Trophoblast cell (in vitro differentiated cells and primary cell): ENCODE measurements at regions not wholly inside any gene's neighbourhood (a gene's known extent, or its start where the extent isn't known, plus 50 kb on each side); places are given as distances from the start of the nearest gene placed in this dataset.

Source experiments
- DNase-seq, 2 donors: peaks; one replicate each; pipeline ENCODE4 v3.0.0-alpha.2; 2016
- H2AFZ ChIP-seq: 2 replicates; pipeline ENCODE4 v1.6.1; 2013; ENCODE audit warnings: low read length, moderate library complexity, mild to moderate bottlenecking; ENCODE audit not compliant: insufficient read depth, poor library complexity
- H2AK5ac ChIP-seq: 2 replicates; pipeline ENCODE4 v1.6.1; 2013; ENCODE audit warnings: mild to moderate bottlenecking, low read length
- H2BK120ac ChIP-seq: 2 replicates; pipeline ENCODE4 v1.6.1; 2013; ENCODE audit warnings: low read length, mild to moderate bottlenecking, moderate library complexity; ENCODE audit not compliant: insufficient read depth, poor library complexity
- H2BK12ac ChIP-seq: 2 replicates; pipeline ENCODE4 v1.6.1; 2013; ENCODE audit warnings: mild to moderate bottlenecking, low read length, moderate library complexity
- H2BK5ac ChIP-seq: 2 replicates; pipeline ENCODE4 v1.6.1; 2013; ENCODE audit warnings: low read length, low read depth, moderate library complexity, mild to moderate bottlenecking; ENCODE audit not compliant: poor library complexity
- H3K14ac ChIP-seq: 2 replicates; pipeline ENCODE4 v1.6.1; 2013; ENCODE audit warnings: mild to moderate bottlenecking, low read length
- H3K18ac ChIP-seq: 2 replicates; pipeline ENCODE4 v1.6.1; 2013; ENCODE audit warnings: mild to moderate bottlenecking, low read length
- H3K23ac ChIP-seq: 2 replicates; pipeline ENCODE4 v1.6.1; 2013; ENCODE audit warnings: low read length
- H3K27ac ChIP-seq: 2 replicates; pipeline ENCODE4 v1.5.1; 2013; ENCODE audit warnings: low read depth, mild to moderate bottlenecking, inconsistent platforms, low read length, moderate library complexity
- H3K27me3 ChIP-seq: 2 replicates; pipeline ENCODE4 v1.6.1; 2013; ENCODE audit warnings: inconsistent platforms, mild to moderate bottlenecking, low read length, moderate library complexity; ENCODE audit not compliant: insufficient read depth
- H3K36me3 ChIP-seq, 2 experiments: 1 replicate in 1 of 2; 2 replicates in 1 of 2; pipeline ENCODE4 v1.6.1; 2013; ENCODE audit warnings: low read length in 2 of 2, mild to moderate bottlenecking in 2 of 2, moderate library complexity in 1 of 2; ENCODE audit not compliant: insufficient read depth in 2 of 2, control insufficient read depth in 1 of 2
- H3K4ac ChIP-seq: 2 replicates; pipeline ENCODE4 v1.6.1; 2013; ENCODE audit warnings: low read depth, mild to moderate bottlenecking, low read length, moderate library complexity
- H3K4me1 ChIP-seq, 2 experiments: 1 replicate in 1 of 2; 2 replicates in 1 of 2; pipeline ENCODE4 v1.6.1; 2013; ENCODE audit warnings: low read length in 2 of 2, mild to moderate bottlenecking in 2 of 2, moderate library complexity in 1 of 2; ENCODE audit not compliant: insufficient read depth in 2 of 2, control insufficient read depth in 1 of 2
- H3K4me2 ChIP-seq: 2 replicates; pipeline ENCODE4 v1.6.1; 2013; ENCODE audit warnings: inconsistent platforms, mild to moderate bottlenecking, low read length, moderate library complexity
- H3K4me3 ChIP-seq: 2 replicates; pipeline ENCODE4 v1.5.1; 2013; ENCODE audit warnings: mild to moderate bottlenecking, low read depth, low read length, inconsistent platforms
- H3K79me1 ChIP-seq: one replicate; pipeline ENCODE4 v1.6.1; 2013; ENCODE audit warnings: low read length
- H3K79me2 ChIP-seq: 2 replicates; pipeline ENCODE4 v1.6.1; 2013; ENCODE audit warnings: low read length, mild to moderate bottlenecking; ENCODE audit not compliant: control insufficient read depth, insufficient read depth, poor library complexity
- H3K9ac ChIP-seq: 2 replicates; pipeline ENCODE4 v1.6.1; 2013; ENCODE audit warnings: mild to moderate bottlenecking, low read length
- H3K9me3 ChIP-seq: 2 replicates; pipeline ENCODE4 v1.6.1; 2013; ENCODE audit warnings: low read depth, mild to moderate bottlenecking, control low read depth, inconsistent platforms, low read length; ENCODE audit not compliant: insufficient read depth
- H4K12ac ChIP-seq: 2 replicates; pipeline ENCODE4 v1.6.1; 2013; ENCODE audit warnings: low read depth, mild to moderate bottlenecking, low read length, moderate library complexity
- H4K8ac ChIP-seq: 2 replicates; pipeline ENCODE4 v1.6.1; 2013; ENCODE audit warnings: low read depth, mild to moderate bottlenecking, low read length, moderate library complexity
- H4K91ac ChIP-seq: one replicate; pipeline ENCODE4 v1.6.1; 2013; ENCODE audit warnings: low read depth, mild to moderate bottlenecking, low read length, moderate library complexity
- WGBS: extraction: QIAGEN DNeasy Blood & Tissue Kit; methylation state at CpG from one replicate; pipeline ENCODE4 v1.1.7; 2013; ENCODE audit warnings: missing lambda C conversion rate; ENCODE audit not compliant: insufficient read length, insufficient coverage; ENCODE audit errors: extremely low coverage; 5-methylcytosine and 5-hydroxymethylcytosine counted together

- no peak overlapping the region for H3K4ac ChIP-seq
- H2AK5ac ChIP-seq = no peak overlapping the region
- H4K8ac ChIP-seq = no peak overlapping the region
- H2BK120ac ChIP-seq = no peak overlapping the region
- H3K27ac ChIP-seq = no peak overlapping the region
- no peaks in the 10 kb centered on the region for H3K27me3 ChIP-seq
- H3K18ac ChIP-seq = no peak overlapping the region
- no peak overlapping the region for H2AFZ ChIP-seq
- no peak for DNase-seq
- WGBS = no CpG with 5 or more reads among the region's 2 CpGs
- H4K12ac ChIP-seq = no peak overlapping the region
- H3K4me1 ChIP-seq = peaks cover 0 to 1% of the 10 kb centered on the region in 2 experiments
- H3K23ac ChIP-seq = no peak overlapping the region
- H3K79me2 ChIP-seq = no peaks in the 10 kb centered on the region
- H2BK5ac ChIP-seq = no peak overlapping the region
- H3K36me3 ChIP-seq = no peaks in the 10 kb centered on the region
- H3K14ac ChIP-seq = no peak overlapping the region
- no peak overlapping the region for H4K91ac ChIP-seq
- no peaks in the 10 kb centered on the region for H3K9me3 ChIP-seq
- no peak overlapping the region for H3K4me3 ChIP-seq
- H2BK12ac ChIP-seq = no peak overlapping the region
- H3K4me2 ChIP-seq = no peak overlapping the region
- H3K79me1 ChIP-seq = peaks cover 6% of the 10 kb centered on the region
- H3K9ac ChIP-seq = no peak overlapping the region
Observed at GRCh38 chr5:57843059-57843367, 360.4 kb upstream of the ACTBL2 start.

GRCh38 chr5:57842364-57843058, 359.9 kb upstream of the ACTBL2 start:
- Histone ChIP-seq H2BK12ac (no peak overlapping the region), H2BK5ac (no peak overlapping the region), H3K18ac (no peak overlapping the region), H3K79me2 (no peaks in the 10 kb centered on the region), H4K8ac (no peak overlapping the region), H3K9me3 (no peaks in the 10 kb centered on the region), H3K4me1 (peaks cover 0 to 1% of the 10 kb centered on the region in 2 experiments), H2AK5ac (no peak overlapping the region), H3K4me2 (no peak overlapping the region), H4K91ac (no peak overlapping the region), H3K27me3 (no peaks in the 10 kb centered on the region), H3K36me3 (no peaks in the 10 kb centered on the region), H3K9ac (no peak overlapping the region), H3K14ac (no peak overlapping the region), H2BK120ac (no peak overlapping the region), H3K4ac (no peak overlapping the region), H3K23ac (no peak overlapping the region), H2AFZ (no peak overlapping the region), H3K4me3 (no peak overlapping the region), H4K12ac (no peak overlapping the region), H3K27ac (no peak overlapping the region), H3K79me1 (peaks cover 8% of the 10 kb centered on the region)
- DNase-seq = peak in 1 of 2 donors; percentile 37
- no CpG with 5 or more reads among the region's 3 CpGs for WGBS

GRCh38 chr5:57841676-57842363, 359.2 kb upstream of the ACTBL2 start:
- Histone ChIP-seq H2AK5ac (no peak overlapping the region), H3K4ac (no peak overlapping the region), H3K79me2 (no peaks in the 10 kb centered on the region), H3K4me3 (no peak overlapping the region), H2BK5ac (no peak overlapping the region), H2BK120ac (no peak overlapping the region), H3K27me3 (no peaks in the 10 kb centered on the region), H4K12ac (no peak overlapping the region), H2BK12ac (no peak overlapping the region), H3K27ac (peak overlapping the region; percentile 80), H2AFZ (no peak overlapping the region), H4K8ac (no peak overlapping the region), H3K9ac (no peak overlapping the region), H3K14ac (no peak overlapping the region), H3K79me1 (peaks cover 10% of the 10 kb centered on the region), H3K4me2 (peak overlapping the region; percentile 27), H3K36me3 (no peaks in the 10 kb centered on the region), H3K23ac (no peak overlapping the region), H3K9me3 (no peaks in the 10 kb centered on the region), H4K91ac (no peak overlapping the region), H3K4me1 (peaks cover 0 to 3% of the 10 kb centered on the region in 2 experiments), H3K18ac (no peak overlapping the region)
- peak; percentile 86 to 95 for DNase-seq
- WGBS = no CpG with 5 or more reads among the region's 5 CpGs

- no peaks in the 10 kb centered on the region for H3K27me3 ChIP-seq
- H3K36me3 ChIP-seq = no peaks in the 10 kb centered on the region
- WGBS = no CpG with 5 or more reads among the region's 1 CpG
- peaks cover 0 to 5% of the 10 kb centered on the region in 2 experiments for H3K4me1 ChIP-seq
- peak overlapping the region; percentile 70 for H2AK5ac ChIP-seq
- H2AFZ ChIP-seq = no peak overlapping the region
- no peak overlapping the region for H3K4me3 ChIP-seq
- no peak overlapping the region for H3K4ac ChIP-seq
- H2BK5ac ChIP-seq = no peak overlapping the region
- peaks cover 25% of the 10 kb centered on the region for H3K79me1 ChIP-seq
- no peak overlapping the region for H4K8ac ChIP-seq
- no peaks in the 10 kb centered on the region for H3K9me3 ChIP-seq
- no peak overlapping the region for H2BK120ac ChIP-seq
- no peak overlapping the region for H3K23ac ChIP-seq
- H2BK12ac ChIP-seq = peak overlapping the region; percentile 91
- H4K12ac ChIP-seq = no peak overlapping the region
- H3K9ac ChIP-seq = no peak overlapping the region
- no peak for DNase-seq
- no peaks in the 10 kb centered on the region for H3K79me2 ChIP-seq
- no peak overlapping the region for H3K18ac ChIP-seq
- no peak overlapping the region for H3K27ac ChIP-seq
- H3K4me2 ChIP-seq = no peak overlapping the region
- H3K14ac ChIP-seq = peak overlapping the region; percentile 47
- peak overlapping the region; percentile 33 for H4K91ac ChIP-seq
Observed at GRCh38 chr5:57839437-57840079, 356.9 kb upstream of the ACTBL2 start.
